ENCODE measurements at regions not wholly inside any gene's neighbourhood (a gene's known extent, or its start where the extent isn't known, plus 50 kb on each side); places are given as distances from the start of the nearest gene placed in this dataset.

GRCh38 chr14:97873291-97873690 is 1076.1 kb downstream of the VRK1 start:
- no peak overlapping the region for H3K18ac ChIP-seq (ENCODE audit: low read depth, low read length)
- no peak overlapping the region for H3K9ac ChIP-seq (ENCODE audit: low read depth, low read length)
- no peak overlapping the region for H2AK9ac ChIP-seq (replicated peaks; ENCODE audit: low read depth, low read length, poor library complexity)
- no peak overlapping the region for H3K27ac ChIP-seq (ENCODE audit: insufficient read depth, low read length)
- H3K36me3 ChIP-seq (ENCODE audit: control insufficient read depth, insufficient read depth, low read length): no peaks in the 10 kb centered on the region
- no peaks in the 10 kb centered on the region for H3K79me1 ChIP-seq (ENCODE audit: low read depth in 1 of 2, low read length in 2 of 2)
- H3K9me3 ChIP-seq (ENCODE audit: control insufficient read depth, insufficient read depth, low read length): peaks cover 22% of the 10 kb centered on the region
- intact Hi-C loops (cut with micrococcal nuclease): no loop called here
- no peaks in the 10 kb centered on the region for H4K20me1 ChIP-seq (ENCODE audit: insufficient read depth, low read length)
- H3K4me1 ChIP-seq (ENCODE audit: control insufficient read depth, insufficient read depth, low read length): no peaks in the 10 kb centered on the region
- H2BK5ac ChIP-seq (ENCODE audit: low read depth, low read length, poor library complexity, severe bottlenecking): no peak overlapping the region
- no peak overlapping the region for H2AFZ ChIP-seq (replicated peaks; ENCODE audit: low read length, poor library complexity)
- H3K4ac ChIP-seq (ENCODE audit: low read depth, low read length): no peak overlapping the region
- no peak overlapping the region for H2AK5ac ChIP-seq (ENCODE audit: low read depth, low read length)
- no peak overlapping the region for H2BK120ac ChIP-seq (ENCODE audit: low read depth, low read length)
- in situ Hi-C loops (cut with MboI; ENCODE audit: low sequenced_read_pairs): no loop called here
- H3K4me2 ChIP-seq (ENCODE audit: low read depth, low read length): no peak overlapping the region
- no peak overlapping the region for H2BK15ac ChIP-seq (ENCODE audit: low read depth, low read length)
- no peak overlapping the region for H2BK20ac ChIP-seq (ENCODE audit: low read depth, low read length)
- no TSS peak for BruUV-seq (replicated peaks)
- dilution Hi-C loops (cut with HindIII; ENCODE audit: low sequenced_read_pairs, unreplicated experiment): no loop called here
- ChIA-PET POLR2A (ENCODE audit: unreplicated experiment) (no interaction called here), CTCF (no interaction called here)
- H3K56ac ChIP-seq (ENCODE audit: extremely low read depth, insufficient read depth, low read length): no peak overlapping the region
- H3K9me1 ChIP-seq (ENCODE audit: insufficient read depth, low read length): no peaks in the 10 kb centered on the region
- no peak overlapping the region for H4K5ac ChIP-seq (ENCODE audit: low read depth, low read length)
- no peak overlapping the region for H4K91ac ChIP-seq (ENCODE audit: insufficient read depth, low read depth, low read length)
- no peak for ATAC-seq (ENCODE audit: low read depth)
- H3K23ac ChIP-seq (ENCODE audit: low read depth, low read length): no peak overlapping the region
- TF ChIP-seq ELK1 (IDR thresholded peaks at IDR 0.05; ENCODE audit: borderline replicate concordance, low read depth, low read length) (no peak), MAZ (IDR thresholded peaks at IDR 0.05; ENCODE audit: borderline replicate concordance, low read depth, low read length) (no peak), POLR2A (IDR thresholded peaks at IDR 0.05; ENCODE audit: low read depth, low read length) (no peak), CHD1 (IDR thresholded peaks at IDR 0.05; ENCODE audit: low read depth, low read length) (no peak), RCOR1 (IDR thresholded peaks at IDR 0.05; ENCODE audit: insufficient replicate concordance, low read length) (no peak), CEBPB (IDR thresholded peaks at IDR 0.05; ENCODE audit: low read depth, low read length) (no peak), MAFK (IDR thresholded peaks at IDR 0.05; ENCODE audit: low read depth, low read length) (no peak), SMC3 (IDR thresholded peaks at IDR 0.05; ENCODE audit: low read depth, low read length) (no peak)
- H4K8ac ChIP-seq (ENCODE audit: low read depth in 2 of 2, low read length in 2 of 2): no peak overlapping the region
- no peak for DNase-seq
- H3K4me3 ChIP-seq (ENCODE audit: insufficient read depth, low read depth, low read length): no peak overlapping the region
- H3K14ac ChIP-seq (replicated peaks; ENCODE audit: low read depth, low read length): no peak overlapping the region
- H3K27me3 ChIP-seq (ENCODE audit: control insufficient read depth, insufficient read depth, low read length): no peaks in the 10 kb centered on the region

Data from IMR-90 (cell line).